Stimulated activated naive B cell treated with anti-CD40 and anti-IgM and Interleukin-4, amounts not matched to agents 10 μg/mL and 1 μg/mL and 100 μg/mL, for 72 hours (primary cell): ENCODE measurements at regions not wholly inside any gene's neighbourhood (a gene's known extent, or its start where the extent isn't known, plus 50 kb on each side); places are given as distances from the start of the nearest gene placed in this dataset.
"Not testable (repeated sequence)": the region's sequence is repeated elsewhere in the genome, so short reads cannot be mapped to it uniquely, and the experiment has no call there.

Experiments
- ATAC-seq, 2 donors: fragments of 150-1000 bp; cut with Tn5 transposase; replicated peaks; 2 replicates each; pipeline ENCODE4 v1.10.0; 2021; ENCODE audit warnings: moderate library complexity in 1 of 2
- DNase-seq: peaks from one replicate; pipeline ENCODE4 v3.0.0; 2021
- H3K27ac Mint-ChIP-seq: one replicate; pipeline ENCODE4 v1.8.0; 2022; ENCODE audit warnings: mild to moderate bottlenecking, mixed read lengths
- H3K27me3 Mint-ChIP-seq, 2 donors: one replicate each; pipeline ENCODE4 v1.8.0; 2022; ENCODE audit warnings: mixed read lengths in 2 of 2
- H3K36me3 Mint-ChIP-seq, 2 donors: one replicate each; pipeline ENCODE4 v1.8.0; 2022; ENCODE audit warnings: mixed read lengths in 2 of 2, mild to moderate bottlenecking in 1 of 2
- H3K4me1 Mint-ChIP-seq, 2 donors: one replicate each; pipeline ENCODE4 v1.8.0; 2022; ENCODE audit warnings: mixed read lengths in 2 of 2, mild to moderate bottlenecking in 1 of 2
- H3K4me3 Mint-ChIP-seq, 2 donors: one replicate each; pipeline ENCODE4 v1.8.0; 2022; ENCODE audit warnings: mild to moderate bottlenecking in 2 of 2, mixed read lengths in 2 of 2, moderate library complexity in 1 of 2
- H3K9me3 Mint-ChIP-seq, 2 donors: one replicate each; pipeline ENCODE4 v1.8.0; 2022; ENCODE audit warnings: mixed read lengths in 2 of 2, mild to moderate bottlenecking in 1 of 2

DNA sequence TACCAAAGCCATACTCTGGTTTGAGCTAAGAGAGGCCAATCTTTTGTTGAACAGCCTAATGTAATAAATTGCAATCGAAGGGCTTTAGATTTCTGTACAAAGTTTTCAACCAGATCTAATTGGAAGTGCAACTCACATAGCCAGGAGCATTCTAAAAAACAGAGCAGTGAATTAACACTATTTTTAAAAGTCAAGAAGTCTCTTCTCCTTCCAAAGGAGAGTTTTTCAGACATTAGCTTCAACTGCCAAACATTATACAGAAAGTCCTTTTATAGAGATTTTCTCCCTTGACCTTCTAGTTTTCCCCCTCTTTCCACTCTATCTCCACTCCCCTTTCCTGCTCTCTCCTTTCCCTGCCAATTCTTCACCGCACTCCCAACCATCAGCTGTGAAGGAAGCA is 259.6 kb downstream of the NOVA1 start:
- no peak overlapping the region for H3K4me3 Mint-ChIP-seq
- no peaks in the 10 kb centered on the region for H3K27me3 Mint-ChIP-seq
- H3K4me1 Mint-ChIP-seq: no peaks in the 10 kb centered on the region
- H3K27ac Mint-ChIP-seq: no peak overlapping the region
- no peaks in the 10 kb centered on the region for H3K36me3 Mint-ChIP-seq
- DNase-seq (no peak), ATAC-seq (no peak)
- no peaks in the 10 kb centered on the region for H3K9me3 Mint-ChIP-seq

DNA sequence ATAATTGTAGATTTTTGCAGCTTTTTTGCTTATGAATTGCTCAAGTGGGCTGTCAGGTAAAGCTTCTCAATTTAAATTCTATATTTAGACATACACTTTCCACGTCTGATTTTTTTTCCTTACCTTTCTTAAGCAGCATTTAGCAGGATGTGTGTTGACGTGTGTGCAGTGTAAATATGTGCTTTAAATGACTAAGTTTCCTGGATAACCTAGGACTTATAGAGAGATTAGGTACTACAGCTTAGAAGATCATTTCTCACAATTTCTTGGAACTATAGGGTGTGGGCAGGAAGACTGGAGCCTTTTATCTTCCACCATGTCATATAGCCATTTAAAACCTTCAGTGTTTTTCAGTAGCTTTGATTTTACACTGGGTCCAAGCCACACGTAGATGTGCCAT is 263.5 kb downstream of the NOVA1 start:
- Mint-ChIP-seq H3K27me3 (no peaks in the 10 kb centered on the region), H3K4me3 (no peak overlapping the region), H3K27ac (no peak overlapping the region), H3K4me1 (no peaks in the 10 kb centered on the region), H3K9me3 (no peaks in the 10 kb centered on the region), H3K36me3 (no peaks in the 10 kb centered on the region)
- DNase-seq (no peak), ATAC-seq (no peak)

DNA sequence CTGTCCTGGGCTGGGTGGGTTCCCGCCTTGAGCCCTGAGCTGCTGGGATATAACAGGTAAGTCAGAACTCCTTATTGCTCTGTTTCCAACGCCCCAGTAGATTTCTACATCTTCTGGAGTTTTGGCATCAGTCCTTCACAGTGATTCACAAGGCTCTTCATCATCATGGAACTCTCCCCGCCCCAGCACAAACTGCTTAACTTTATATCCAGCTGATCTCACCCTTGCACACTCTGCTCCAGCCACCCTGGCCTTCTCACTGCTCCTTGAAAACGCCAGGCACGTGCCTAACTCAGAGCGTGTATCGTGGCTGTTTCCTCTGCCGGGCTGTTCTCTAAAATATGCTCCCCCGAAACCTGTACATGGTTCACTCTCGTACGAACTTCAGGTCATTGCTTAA is 264.9 kb downstream of the NOVA1 start:
- ATAC-seq: no peak
- Mint-ChIP-seq H3K4me1 (no peaks in the 10 kb centered on the region), H3K36me3 (no peaks in the 10 kb centered on the region), H3K9me3 (no peaks in the 10 kb centered on the region), H3K4me3 (no peak overlapping the region), H3K27me3 (no peaks in the 10 kb centered on the region), H3K27ac (no peak overlapping the region)
- no peak for DNase-seq

DNA sequence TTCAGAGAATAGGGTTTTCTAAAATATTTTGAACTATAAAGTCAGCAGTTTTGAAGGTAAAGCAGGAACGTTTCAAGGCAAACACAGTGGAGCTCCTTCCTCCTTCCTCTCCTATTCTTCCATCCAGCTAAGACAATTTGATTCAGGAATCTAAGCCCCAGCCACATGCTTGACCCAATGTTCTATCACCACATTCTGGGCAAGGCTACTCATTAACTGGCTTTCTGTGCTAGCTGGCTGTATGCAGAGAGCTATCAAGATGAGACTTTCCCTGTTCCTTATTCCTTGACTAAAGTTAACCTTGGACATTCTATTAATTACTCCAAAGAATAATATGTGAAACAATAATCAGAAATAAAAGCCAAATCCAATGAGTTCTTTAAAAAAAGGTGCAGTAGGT is 266.9 kb downstream of the NOVA1 start:
- Mint-ChIP-seq H3K9me3 (no peaks in the 10 kb centered on the region), H3K27ac (no peak overlapping the region), H3K4me1 (no peaks in the 10 kb centered on the region), H3K27me3 (no peaks in the 10 kb centered on the region), H3K4me3 (no peak overlapping the region), H3K36me3 (no peaks in the 10 kb centered on the region)
- DNase-seq (no peak), ATAC-seq (no peak)

DNA sequence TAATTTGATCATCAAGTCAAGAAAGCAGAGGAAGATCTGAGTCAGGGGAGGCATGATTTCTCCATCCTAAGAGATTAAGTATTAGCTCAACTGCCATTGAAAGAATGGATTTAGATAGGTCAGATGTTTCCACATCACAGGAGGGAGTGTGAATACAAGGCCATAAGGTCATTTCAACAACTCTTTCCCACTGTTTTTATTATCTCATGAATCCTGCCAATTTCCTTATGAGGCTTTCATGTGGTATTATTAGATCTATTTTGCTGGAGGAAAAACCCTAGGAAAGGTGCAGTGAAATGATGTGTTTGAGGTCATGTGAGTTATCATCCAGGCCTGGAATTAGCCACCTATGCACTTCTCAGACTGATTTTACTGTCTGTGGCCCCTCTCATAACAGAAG is 269.0 kb downstream of the NOVA1 start:
- DNase-seq: no peak
- no peak overlapping the region for H3K27ac Mint-ChIP-seq
- H3K4me1 Mint-ChIP-seq: no peaks in the 10 kb centered on the region
- H3K36me3 Mint-ChIP-seq: no peaks in the 10 kb centered on the region
- no peak for ATAC-seq
- H3K27me3 Mint-ChIP-seq: no peaks in the 10 kb centered on the region
- H3K9me3 Mint-ChIP-seq: peaks cover 0 to 2% of the 10 kb centered on the region in 2 donors
- no peak overlapping the region for H3K4me3 Mint-ChIP-seq

DNA sequence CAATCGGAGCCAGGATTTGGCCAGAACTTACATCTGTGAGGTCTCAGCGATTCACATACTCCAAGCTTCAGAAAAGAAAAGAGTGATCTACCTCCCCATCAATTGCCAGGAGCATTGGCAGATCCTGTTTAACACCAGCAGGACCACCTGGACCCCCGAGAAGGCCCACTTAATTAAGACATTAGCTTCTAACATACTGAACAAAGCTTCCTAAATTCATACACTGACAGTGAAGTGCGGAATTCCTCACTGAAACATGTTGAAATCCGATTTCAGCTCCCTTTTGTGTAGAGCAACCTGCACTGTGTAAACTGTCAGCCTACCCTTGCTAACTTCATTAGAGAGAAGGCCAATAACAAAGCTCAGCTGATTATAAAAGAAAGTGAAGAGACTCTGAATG is 274.0 kb downstream of the NOVA1 start:
- Mint-ChIP-seq H3K9me3 (peaks cover 2% of the 10 kb centered on the region in 2 donors), H3K36me3 (no peaks in the 10 kb centered on the region), H3K27me3 (no peaks in the 10 kb centered on the region), H3K4me1 (no peaks in the 10 kb centered on the region), H3K27ac (no peak overlapping the region), H3K4me3 (no peak overlapping the region)
- DNase-seq: no peak
- ATAC-seq: no peak

DNA sequence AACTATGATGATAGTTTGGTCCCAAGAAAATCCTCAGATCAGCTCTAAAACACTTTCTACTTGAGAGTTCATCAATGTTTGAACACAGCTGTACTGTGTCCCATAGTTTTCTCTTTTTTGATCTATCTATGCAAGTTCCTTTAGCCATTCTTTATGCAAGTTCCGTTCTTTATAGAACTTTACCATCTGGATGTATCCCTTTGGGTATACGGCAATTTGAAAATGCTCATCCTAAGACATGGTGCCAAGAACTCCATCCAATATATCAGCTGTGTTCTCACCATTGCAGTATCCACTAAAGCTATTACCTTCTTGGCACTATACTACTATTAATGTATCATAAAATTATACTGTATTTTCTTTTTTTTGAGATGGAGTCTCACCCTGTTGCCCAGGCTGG is 276.9 kb downstream of the NOVA1 start:
- Mint-ChIP-seq H3K27ac (no peak overlapping the region), H3K36me3 (no peaks in the 10 kb centered on the region), H3K4me1 (no peaks in the 10 kb centered on the region), H3K27me3 (no peaks in the 10 kb centered on the region), H3K9me3 (peaks cover 2 to 3% of the 10 kb centered on the region in 2 donors), H3K4me3 (no peak overlapping the region)
- no peak for ATAC-seq
- DNase-seq: no peak

DNA sequence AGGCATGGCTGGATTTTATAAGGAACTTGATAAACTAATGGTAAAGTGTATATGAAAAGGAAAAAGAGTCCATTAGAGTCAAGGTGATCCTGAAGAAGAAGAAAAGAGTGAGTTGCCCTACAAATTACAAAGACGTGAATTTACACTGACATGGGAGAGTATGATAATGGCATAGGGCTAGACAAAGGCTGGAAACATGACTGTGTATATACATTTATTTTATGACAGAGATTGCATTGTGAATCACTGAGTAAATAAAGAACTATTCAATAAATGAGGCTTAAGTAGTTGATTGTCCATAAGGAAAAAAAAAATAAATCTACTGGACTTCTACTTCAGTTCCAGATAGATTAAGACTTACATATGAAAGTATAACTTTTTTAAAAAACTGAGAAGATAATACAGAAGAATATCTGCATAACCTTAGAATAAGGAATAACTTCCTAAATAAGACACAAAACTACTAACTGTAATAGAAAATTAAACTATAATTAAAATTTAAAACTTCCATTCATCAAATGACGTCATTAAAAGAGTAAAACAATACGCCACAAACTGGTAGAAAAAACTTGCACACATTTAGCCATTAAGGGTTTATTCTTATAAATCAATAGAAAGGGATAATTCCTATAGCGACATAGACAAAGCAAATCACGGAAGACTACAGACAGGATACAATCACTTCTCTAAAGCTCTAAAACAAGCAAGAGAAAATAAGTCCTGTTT is 278.5 kb downstream of the NOVA1 start:
- no peaks in the 10 kb centered on the region for H3K4me1 Mint-ChIP-seq
- H3K27me3 Mint-ChIP-seq: no peaks in the 10 kb centered on the region
- H3K27ac Mint-ChIP-seq: no peak overlapping the region
- no peak overlapping the region for H3K4me3 Mint-ChIP-seq
- ATAC-seq (no peak), DNase-seq (no peak)
- no peaks in the 10 kb centered on the region for H3K36me3 Mint-ChIP-seq
- peaks cover 1 to 3% of the 10 kb centered on the region in 2 donors for H3K9me3 Mint-ChIP-seq

DNA sequence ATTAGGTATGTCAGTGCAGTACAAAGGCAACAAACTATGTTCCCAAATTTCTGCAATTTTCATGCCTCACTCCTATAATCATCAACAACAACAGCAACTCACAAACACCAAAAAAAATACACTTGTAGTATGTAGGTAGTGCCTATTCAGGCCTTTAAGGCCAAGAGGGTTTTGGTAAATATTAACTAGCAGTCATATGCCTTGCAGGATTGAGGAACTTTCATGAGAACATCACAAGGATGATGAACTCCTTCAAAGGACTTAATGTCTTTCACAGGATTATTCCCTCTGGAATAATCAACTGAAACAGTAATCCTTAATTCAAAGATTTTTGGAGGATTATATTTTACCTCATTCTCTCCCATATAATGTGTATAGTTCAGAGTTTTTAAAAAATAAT is 293.8 kb downstream of the NOVA1 start:
- no peak for ATAC-seq
- Mint-ChIP-seq H3K27ac (no peak overlapping the region), H3K4me1 (no peaks in the 10 kb centered on the region), H3K9me3 (peaks cover 6 to 9% of the 10 kb centered on the region in 2 donors), H3K36me3 (no peaks in the 10 kb centered on the region), H3K4me3 (no peak overlapping the region), H3K27me3 (no peaks in the 10 kb centered on the region)
- no peak for DNase-seq

DNA sequence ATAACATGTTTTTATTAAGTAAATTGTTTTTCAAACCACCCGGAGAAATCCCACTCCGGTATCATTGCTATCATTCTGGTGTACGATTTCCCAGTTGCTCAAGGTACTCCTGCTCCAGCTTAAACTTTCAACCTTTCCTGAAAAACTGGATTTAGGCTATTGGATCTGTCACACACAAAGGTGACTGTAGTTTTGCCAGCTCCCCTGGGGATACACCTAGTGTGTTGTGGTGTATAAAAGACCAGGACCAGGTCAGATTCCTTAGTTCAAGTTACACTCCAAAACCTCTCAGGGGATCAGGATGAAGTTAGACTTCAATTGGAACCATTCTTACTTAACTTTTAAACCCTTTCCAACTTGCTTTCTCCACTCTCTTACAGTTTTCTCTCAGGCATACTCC is 303.9 kb downstream of the NOVA1 start:
- no peak for DNase-seq
- Mint-ChIP-seq H3K27me3 (no peaks in the 10 kb centered on the region), H3K9me3 (no peaks in the 10 kb centered on the region), H3K4me3 (no peak overlapping the region), H3K4me1 (no peaks in the 10 kb centered on the region), H3K36me3 (no peaks in the 10 kb centered on the region), H3K27ac (no peak overlapping the region)
- no peak for ATAC-seq

DNA sequence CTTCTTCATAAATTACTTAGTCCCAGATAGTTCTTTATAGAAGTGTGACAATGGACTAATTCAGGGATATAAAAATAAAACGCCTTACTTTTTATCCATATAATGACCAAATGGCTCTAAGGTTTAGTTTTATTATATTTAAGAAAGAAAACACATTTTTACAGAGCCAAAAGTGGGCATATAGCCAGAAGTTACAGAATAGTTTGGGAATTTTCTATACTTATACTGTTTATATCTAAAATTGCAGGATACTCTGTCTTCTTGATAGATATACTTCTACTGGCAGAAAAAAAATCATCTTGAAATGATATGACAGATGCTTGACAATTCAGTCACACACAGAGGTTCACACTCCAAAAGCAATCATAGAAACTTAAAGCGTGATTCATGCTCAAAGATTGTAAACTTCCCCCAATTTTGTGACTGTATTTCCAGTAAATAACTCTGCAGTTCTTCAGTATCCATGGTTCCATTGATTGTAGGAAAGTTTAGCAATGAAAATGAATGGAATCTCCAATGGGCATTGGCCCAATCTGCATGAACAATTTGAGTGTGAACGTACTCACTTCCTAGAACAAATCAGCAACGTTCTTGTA is 307.8 kb downstream of the NOVA1 start:
- DNase-seq: no peak
- Mint-ChIP-seq H3K4me3 (no peak overlapping the region), H3K4me1 (no peaks in the 10 kb centered on the region), H3K27ac (no peak overlapping the region), H3K36me3 (no peaks in the 10 kb centered on the region), H3K9me3 (peaks cover 0 to 1% of the 10 kb centered on the region in 2 donors), H3K27me3 (no peaks in the 10 kb centered on the region)
- ATAC-seq: no peak

DNA sequence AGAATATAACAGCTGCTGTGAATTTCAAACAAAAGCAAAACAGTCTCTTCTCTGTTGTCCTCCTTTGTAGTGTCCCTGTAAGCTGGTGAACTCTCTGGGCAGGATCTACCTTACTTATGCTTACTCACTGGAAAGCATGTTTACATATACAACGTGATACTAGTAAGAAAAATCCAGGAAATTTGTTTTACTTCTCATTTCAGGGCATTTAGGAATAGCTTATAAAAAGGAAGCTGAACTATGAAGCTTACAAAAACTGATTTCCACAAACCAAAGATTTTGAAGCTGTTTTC is 311.0 kb downstream of the NOVA1 start:
- Mint-ChIP-seq H3K36me3 (no peaks in the 10 kb centered on the region), H3K4me1 (no peaks in the 10 kb centered on the region)
- no peak for DNase-seq

DNA sequence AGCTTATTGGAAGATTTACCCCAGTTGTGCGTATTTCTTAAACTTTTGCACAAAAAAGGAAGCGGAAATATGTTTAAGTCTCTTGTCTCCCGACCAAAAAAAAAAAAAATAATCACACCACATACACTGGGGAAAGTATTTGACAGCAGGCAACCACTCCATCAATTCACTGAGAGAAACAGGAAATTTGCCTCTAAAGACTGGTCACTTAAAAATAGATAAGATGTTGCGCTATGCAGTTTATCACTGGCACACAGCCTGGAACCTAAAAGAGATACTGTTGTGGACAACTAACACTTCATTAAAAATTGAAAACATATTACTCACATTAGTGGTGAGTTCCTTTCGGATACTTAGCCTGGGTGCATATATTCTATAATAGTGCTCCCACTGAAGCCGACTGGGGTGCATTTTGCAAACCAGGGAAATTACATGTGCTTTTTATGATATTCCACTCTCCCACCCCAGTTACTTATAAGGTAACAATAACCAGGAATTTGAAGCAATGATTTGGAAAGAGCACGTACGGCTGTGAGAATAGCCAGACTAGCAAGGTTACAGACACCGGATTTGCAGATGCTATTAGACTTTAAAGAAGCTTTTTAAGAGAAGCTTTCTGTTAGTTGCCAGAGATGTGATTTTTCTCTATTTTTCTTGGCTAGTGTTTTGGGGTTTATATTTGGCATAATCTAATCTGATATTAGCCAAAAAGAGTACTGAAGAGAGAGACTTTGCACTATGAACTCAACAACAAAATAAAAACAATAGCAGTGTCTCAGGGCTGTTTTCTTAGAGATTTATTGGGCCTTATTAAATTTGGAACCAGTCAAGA is 311.5 kb downstream of the NOVA1 start:
- H3K36me3 Mint-ChIP-seq: no peaks in the 10 kb centered on the region
- H3K9me3 Mint-ChIP-seq: peaks cover 0 to 1% of the 10 kb centered on the region in 2 donors
- H3K4me1 Mint-ChIP-seq: no peaks in the 10 kb centered on the region
- no peaks in the 10 kb centered on the region for H3K27me3 Mint-ChIP-seq
- no peak overlapping the region for H3K27ac Mint-ChIP-seq
- DNase-seq (no peak), ATAC-seq (no peak)
- no peak overlapping the region for H3K4me3 Mint-ChIP-seq

More for the DNA sequence above, 311.0 kb downstream of the NOVA1 start:
- H3K27ac Mint-ChIP-seq: no peak overlapping the region
- ATAC-seq: no peak
- no peak overlapping the region for H3K4me3 Mint-ChIP-seq
- H3K9me3 Mint-ChIP-seq: peaks cover 0 to 1% of the 10 kb centered on the region in 2 donors
- no peaks in the 10 kb centered on the region for H3K27me3 Mint-ChIP-seq

DNA sequence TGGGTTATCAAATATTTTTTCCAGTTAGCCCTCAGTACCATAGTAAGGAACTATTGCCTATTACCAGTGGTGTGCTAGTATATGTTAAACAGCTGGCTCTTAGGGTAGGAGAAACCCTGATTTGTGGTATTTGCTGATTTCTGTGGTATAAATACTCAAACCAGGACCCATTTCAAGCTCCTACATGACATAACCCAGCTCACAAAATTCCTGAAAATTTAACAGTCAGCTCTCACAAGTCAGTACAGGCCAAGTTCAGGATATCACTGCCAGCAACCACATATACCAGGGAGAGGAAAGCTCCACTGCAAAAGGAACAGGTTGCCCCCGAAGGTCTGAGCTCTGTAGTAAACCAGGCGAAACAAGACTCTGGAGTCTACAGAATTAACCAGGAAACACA is 315.3 kb downstream of the NOVA1 start:
- Mint-ChIP-seq H3K27ac (no peak overlapping the region), H3K27me3 (no peaks in the 10 kb centered on the region), H3K4me1 (no peaks in the 10 kb centered on the region), H3K36me3 (no peaks in the 10 kb centered on the region), H3K4me3 (no peak overlapping the region), H3K9me3 (no peaks in the 10 kb centered on the region)
- no peak for DNase-seq
- ATAC-seq: no peak

DNA sequence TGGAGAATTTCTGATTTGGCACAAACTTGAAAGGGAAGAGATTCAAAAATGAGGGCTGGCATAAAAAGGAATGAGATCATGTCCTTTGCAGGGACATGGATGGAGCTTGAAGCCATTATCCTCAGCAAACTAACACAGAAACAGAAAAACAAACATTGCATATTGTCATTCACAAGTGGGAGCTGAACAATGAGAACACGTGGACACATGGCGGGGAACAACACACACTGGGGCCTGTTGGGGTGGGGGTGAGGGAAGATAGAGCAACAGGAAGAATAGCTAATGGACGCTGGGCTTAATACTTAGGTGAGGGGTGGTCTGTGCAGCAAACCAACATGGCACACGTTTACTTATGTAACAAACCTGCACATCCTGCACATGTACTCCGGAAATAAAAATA is 315.8 kb downstream of the NOVA1 start:
- H3K9me3 Mint-ChIP-seq, H3K4me1 Mint-ChIP-seq, H3K27me3 Mint-ChIP-seq, H3K27ac Mint-ChIP-seq, ATAC-seq, DNase-seq, H3K36me3 Mint-ChIP-seq, H3K4me3 Mint-ChIP-seq: not testable (repeated sequence)
